SK-N-SH treated with all-trans-retinoic acid at 6 μM for 48 hours (cell line): ENCODE measurements at regions not wholly inside any gene's neighbourhood (a gene's known extent, or its start where the extent isn't known, plus 50 kb on each side); places are given as distances from the start of the nearest gene placed in this dataset.

Source experiments
- ATAC-seq: fragments of 200-7000 bp; cut with Tn5 transposase; 3 replicates; pipeline ENCODE4 v1.9.1; 2020; ENCODE audit warnings: mild to moderate bottlenecking, moderate library complexity
- ARNTL ChIP-seq: fragments of 450-650 bp; formaldehyde crosslinking; IDR thresholded peaks from 2 replicates; pipeline ENCODE4 v1.5.0; 2020; ENCODE audit warnings: low read depth, mild to moderate bottlenecking, moderate library complexity, borderline replicate concordance
- BACH2 ChIP-seq: fragments of 250-450 bp; sonication (Bioruptor Pico); IDR thresholded peaks from 2 replicates; pipeline ENCODE4 v1.9.0; 2021; ENCODE audit warnings: mild to moderate bottlenecking, borderline replicate concordance
- CREB5 ChIP-seq: fragments of 250-450 bp; sonication (Bioruptor Pico); IDR thresholded peaks from 2 replicates; pipeline ENCODE4 v1.5.1; 2020; ENCODE audit warnings: low read depth, mild to moderate bottlenecking, moderate library complexity
- CSDC2 ChIP-seq: fragments of 250-450 bp; sonication (Bioruptor Pico); IDR thresholded peaks from 2 replicates; pipeline ENCODE4 v1.5.0; 2020; ENCODE audit warnings: mild to moderate bottlenecking, moderate library complexity
- ESRRG ChIP-seq: fragments of 250-450 bp; sonication (Bioruptor Pico); IDR thresholded peaks from 2 replicates; pipeline ENCODE4 v1.6.1; 2021; ENCODE audit warnings: mild to moderate bottlenecking
- GLIS3 ChIP-seq: fragments of 250-450 bp; sonication (Bioruptor Pico); IDR thresholded peaks from 2 replicates; pipeline ENCODE4 v1.5.0; 2020; ENCODE audit warnings: mild to moderate bottlenecking, moderate library complexity
- ISL1 ChIP-seq: fragments of 250-450 bp; sonication (Bioruptor Pico); IDR thresholded peaks from 2 replicates; pipeline ENCODE4 v2.1.2; 2022; ENCODE audit warnings: mild to moderate bottlenecking, moderate library complexity
- OSR1 ChIP-seq: fragments of 250-450 bp; sonication (Bioruptor Pico); IDR thresholded peaks from 2 replicates; pipeline ENCODE4 v1.8.0; 2022; ENCODE audit warnings: moderate library complexity, mild to moderate bottlenecking, inconsistent platforms
- PATZ1 ChIP-seq: fragments of 250-450 bp; sonication (Bioruptor Pico); IDR thresholded peaks from 2 replicates; pipeline ENCODE4 v1.8.0; 2020; ENCODE audit warnings: mild to moderate bottlenecking, moderate library complexity, borderline replicate concordance
- PPARA ChIP-seq: fragments of 250-450 bp; sonication (Bioruptor Pico); IDR thresholded peaks from 2 replicates; pipeline ENCODE4 v1.5.0; 2020; ENCODE audit warnings: mild to moderate bottlenecking, borderline replicate concordance
- RARB ChIP-seq: fragments of 250-450 bp; sonication (Bioruptor Pico); IDR thresholded peaks from 2 replicates; pipeline ENCODE4 v1.8.0; 2021; ENCODE audit warnings: mild to moderate bottlenecking, moderate library complexity
- SNAI2 ChIP-seq: fragments of 250-450 bp; sonication (Bioruptor Pico); IDR thresholded peaks from 2 replicates; pipeline ENCODE4 v1.5.0; 2020; ENCODE audit warnings: mild to moderate bottlenecking, moderate library complexity
- TCF4 ChIP-seq: fragments of 250-450 bp; sonication (Bioruptor Pico); IDR thresholded peaks from 2 replicates; pipeline ENCODE4 v1.8.0; 2021; ENCODE audit warnings: mild to moderate bottlenecking, moderate library complexity, borderline replicate concordance
- TSHZ2 ChIP-seq: fragments of 250-450 bp; sonication (Bioruptor Pico); IDR thresholded peaks from 2 replicates; pipeline ENCODE4 v1.5.0; 2020; ENCODE audit warnings: mild to moderate bottlenecking, moderate library complexity
- ZC3H10 ChIP-seq: fragments of 250-450 bp; sonication (Bioruptor Pico); IDR thresholded peaks from 2 replicates; pipeline ENCODE4 v1.5.1; 2021; ENCODE audit warnings: mild to moderate bottlenecking, moderate library complexity
- ZFP3 ChIP-seq: fragments of 250-450 bp; sonication (Bioruptor Pico); IDR thresholded peaks from 2 replicates; pipeline ENCODE4 v1.5.0; 2020; ENCODE audit warnings: mild to moderate bottlenecking, moderate library complexity
- ZFP30 ChIP-seq: fragments of 450-650 bp; formaldehyde crosslinking; IDR thresholded peaks from 2 replicates; pipeline ENCODE4 v1.5.0; 2022; ENCODE audit warnings: mild to moderate bottlenecking, moderate library complexity
- ZNF565 ChIP-seq: fragments of 450-650 bp; formaldehyde crosslinking; conservative IDR thresholded peaks from 2 replicates; pipeline ENCODE4 v1.5.0; 2020; ENCODE audit warnings: low read depth, mild to moderate bottlenecking, moderate library complexity
- ZNF70 ChIP-seq: fragments of 450-650 bp; formaldehyde crosslinking; IDR thresholded peaks from 2 replicates; pipeline ENCODE4 v1.5.0; 2020; ENCODE audit warnings: mild to moderate bottlenecking, moderate library complexity
- ZNF8 ChIP-seq: fragments of 450-650 bp; formaldehyde crosslinking; IDR thresholded peaks from 2 replicates; pipeline ENCODE4 v1.5.0; 2020; ENCODE audit warnings: mild to moderate bottlenecking, moderate library complexity
- TF ChIP-seq, protein P1 (sequence below): fragments of 250-450 bp; sonication (Bioruptor Pico); IDR thresholded peaks from 2 replicates; pipeline ENCODE4 v1.8.0; 2021; ENCODE audit warnings: low read depth, mild to moderate bottlenecking, moderate library complexity, borderline replicate concordance
- TF ChIP-seq, protein P2 (sequence below): fragments of 250-450 bp; sonication (Bioruptor Pico); IDR thresholded peaks from 2 replicates; pipeline ENCODE4 v1.5.1; 2021; ENCODE audit warnings: mild to moderate bottlenecking, moderate library complexity

GRCh38 chr3:188055388-188055787 is 98.6 kb upstream of the LPP start:
- TF ChIP-seq ZC3H10 (CRISPR knock-in tag) (no peak), PATZ1 (CRISPR knock-in tag) (no peak), CREB5 (CRISPR knock-in tag) (no peak), ZFP3 (CRISPR knock-in tag) (no peak), GLIS3 (no peak), ISL1 (CRISPR knock-in tag) (no peak), CSDC2 (no peak), ZFP30 (CRISPR knock-in tag) (no peak), ARNTL (CRISPR knock-in tag) (no peak), ZNF565 (CRISPR knock-in tag) (no peak), TCF4 (CRISPR knock-in tag) (no peak), ESRRG (CRISPR knock-in tag) (no peak), SNAI2 (no peak), PPARA (no peak)
- TF ChIP-seq, protein P1, sequence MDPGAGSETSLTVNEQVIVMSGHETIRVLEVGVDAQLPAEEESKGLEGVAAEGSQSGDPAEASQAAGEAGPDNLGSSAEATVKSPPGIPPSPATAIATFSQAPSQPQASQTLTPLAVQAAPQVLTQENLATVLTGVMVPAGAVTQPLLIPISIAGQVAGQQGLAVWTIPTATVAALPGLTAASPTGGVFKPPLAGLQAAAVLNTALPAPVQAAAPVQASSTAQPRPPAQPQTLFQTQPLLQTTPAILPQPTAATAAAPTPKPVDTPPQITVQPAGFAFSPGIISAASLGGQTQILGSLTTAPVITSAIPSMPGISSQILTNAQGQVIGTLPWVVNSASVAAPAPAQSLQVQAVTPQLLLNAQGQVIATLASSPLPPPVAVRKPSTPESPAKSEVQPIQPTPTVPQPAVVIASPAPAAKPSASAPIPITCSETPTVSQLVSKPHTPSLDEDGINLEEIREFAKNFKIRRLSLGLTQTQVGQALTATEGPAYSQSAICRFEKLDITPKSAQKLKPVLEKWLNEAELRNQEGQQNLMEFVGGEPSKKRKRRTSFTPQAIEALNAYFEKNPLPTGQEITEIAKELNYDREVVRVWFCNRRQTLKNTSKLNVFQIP (CRISPR knock-in tag), result no peak
- TF ChIP-seq, protein P2, sequence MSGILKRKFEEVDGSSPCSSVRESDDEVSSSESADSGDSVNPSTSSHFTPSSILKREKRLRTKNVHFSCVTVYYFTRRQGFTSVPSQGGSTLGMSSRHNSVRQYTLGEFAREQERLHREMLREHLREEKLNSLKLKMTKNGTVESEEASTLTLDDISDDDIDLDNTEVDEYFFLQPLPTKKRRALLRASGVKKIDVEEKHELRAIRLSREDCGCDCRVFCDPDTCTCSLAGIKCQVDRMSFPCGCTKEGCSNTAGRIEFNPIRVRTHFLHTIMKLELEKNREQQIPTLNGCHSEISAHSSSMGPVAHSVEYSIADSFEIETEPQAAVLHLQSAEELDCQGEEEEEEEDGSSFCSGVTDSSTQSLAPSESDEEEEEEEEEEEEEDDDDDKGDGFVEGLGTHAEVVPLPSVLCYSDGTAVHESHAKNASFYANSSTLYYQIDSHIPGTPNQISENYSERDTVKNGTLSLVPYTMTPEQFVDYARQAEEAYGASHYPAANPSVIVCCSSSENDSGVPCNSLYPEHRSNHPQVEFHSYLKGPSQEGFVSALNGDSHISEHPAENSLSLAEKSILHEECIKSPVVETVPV (CRISPR knock-in tag), result no peak
- ATAC-seq, result no peak

- TF ChIP-seq PPARA, result no peak
- no peak for TF ChIP-seq ZC3H10 (CRISPR knock-in tag)
- TF ChIP-seq ZNF565 (CRISPR knock-in tag), result no peak
- no peak for TF ChIP-seq PATZ1 (CRISPR knock-in tag)
- TF ChIP-seq RARB (CRISPR knock-in tag), result no peak
- no peak for TF ChIP-seq OSR1 (CRISPR knock-in tag)
- TF ChIP-seq ZNF8, result no peak
- no peak for TF ChIP-seq ZNF70 (CRISPR knock-in tag)
- no peak for TF ChIP-seq TSHZ2 (CRISPR knock-in tag)
- TF ChIP-seq SNAI2, result no peak
- TF ChIP-seq, protein P1 (CRISPR knock-in tag), result no peak
- no peak for TF ChIP-seq ISL1 (CRISPR knock-in tag)
- TF ChIP-seq CSDC2, result no peak
- TF ChIP-seq TCF4 (CRISPR knock-in tag), result no peak
- no peak for TF ChIP-seq ZFP30 (CRISPR knock-in tag)
- no peak for TF ChIP-seq ZFP3 (CRISPR knock-in tag)
- no peak for TF ChIP-seq BACH2 (CRISPR knock-in tag)
- TF ChIP-seq GLIS3, result no peak
- no peak for TF ChIP-seq ARNTL (CRISPR knock-in tag)
- TF ChIP-seq ESRRG (CRISPR knock-in tag), result no peak
- ATAC-seq, result no peak
Measured at GRCh38 chr3:188057124-188057523, 96.8 kb upstream of the LPP start.
